Endothelial cell (in vitro differentiated cells): ENCODE measurements at regions not wholly inside any gene's neighbourhood (a gene's known extent, or its start where the extent isn't known, plus 50 kb on each side); places are given as distances from the start of the nearest gene placed in this dataset.

Experiments used
- DNase-seq: peaks from one replicate; pipeline ENCODE4 v3.0.0; 2021; ENCODE audit warnings: low spot score
- H3K27ac Mint-ChIP-seq: one replicate; pipeline ENCODE4 v1.8.0; 2021; ENCODE audit warnings: mixed read lengths, inconsistent platforms; ENCODE audit not compliant: unreplicated experiment
- H3K27me3 Mint-ChIP-seq: one replicate; pipeline ENCODE4 v1.8.0; 2021; ENCODE audit warnings: mild to moderate bottlenecking, moderate library complexity, mixed read lengths, inconsistent platforms; ENCODE audit not compliant: unreplicated experiment
- H3K36me3 Mint-ChIP-seq: one replicate; pipeline ENCODE4 v1.8.0; 2021; ENCODE audit warnings: mild to moderate bottlenecking, low read depth, mixed read lengths, inconsistent platforms; ENCODE audit not compliant: unreplicated experiment
- H3K4me1 Mint-ChIP-seq: one replicate; pipeline ENCODE4 v1.8.0; 2021; ENCODE audit warnings: mild to moderate bottlenecking, mixed read lengths, inconsistent platforms; ENCODE audit not compliant: unreplicated experiment
- H3K4me3 Mint-ChIP-seq: one replicate; pipeline ENCODE4 v1.8.0; 2021; ENCODE audit warnings: mild to moderate bottlenecking, mixed read lengths, inconsistent platforms; ENCODE audit not compliant: unreplicated experiment
- H3K9me3 Mint-ChIP-seq: one replicate; pipeline ENCODE4 v1.8.0; 2021; ENCODE audit warnings: mixed read lengths, inconsistent platforms; ENCODE audit not compliant: unreplicated experiment
- CTCF ChIP-seq: fragments of 200-600 bp; sonication (generic); IDR thresholded peaks from one replicate; pipeline ENCODE4 v1.5.0; 2021; ENCODE audit warnings: antibody characterized with exemption; ENCODE audit not compliant: unreplicated experiment

DNA sequence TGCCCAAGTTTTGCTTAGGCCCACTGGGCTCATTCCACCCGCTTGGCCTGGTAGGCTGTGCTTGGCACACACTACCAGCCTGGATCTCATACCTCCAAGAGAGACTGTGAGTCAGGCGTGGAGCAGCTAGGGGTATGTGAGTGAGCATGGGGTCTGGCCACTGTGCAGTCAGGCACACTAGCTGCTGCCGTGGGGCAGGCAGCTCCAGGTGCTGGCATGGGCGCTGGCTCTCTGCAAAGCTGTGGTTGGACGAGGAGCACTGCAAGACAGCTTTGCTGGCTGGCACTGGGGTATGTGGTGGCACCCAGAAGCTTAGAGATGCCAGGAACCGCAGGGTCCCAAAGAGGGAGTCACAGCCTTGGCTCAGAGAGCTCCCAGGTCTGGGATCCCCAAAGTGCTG lies 377.8 kb downstream of the KCTD8 start:
- no peak overlapping the region for H3K27ac Mint-ChIP-seq
- H3K4me3 Mint-ChIP-seq, result no peak overlapping the region
- no peak for TF ChIP-seq CTCF
- H3K4me1 Mint-ChIP-seq, result no peaks in the 10 kb centered on the region
- H3K27me3 Mint-ChIP-seq, result peaks cover 2% of the 10 kb centered on the region
- H3K9me3 Mint-ChIP-seq, result no peaks in the 10 kb centered on the region
- peaks cover 5% of the 10 kb centered on the region for H3K36me3 Mint-ChIP-seq
- no peak for DNase-seq

DNA sequence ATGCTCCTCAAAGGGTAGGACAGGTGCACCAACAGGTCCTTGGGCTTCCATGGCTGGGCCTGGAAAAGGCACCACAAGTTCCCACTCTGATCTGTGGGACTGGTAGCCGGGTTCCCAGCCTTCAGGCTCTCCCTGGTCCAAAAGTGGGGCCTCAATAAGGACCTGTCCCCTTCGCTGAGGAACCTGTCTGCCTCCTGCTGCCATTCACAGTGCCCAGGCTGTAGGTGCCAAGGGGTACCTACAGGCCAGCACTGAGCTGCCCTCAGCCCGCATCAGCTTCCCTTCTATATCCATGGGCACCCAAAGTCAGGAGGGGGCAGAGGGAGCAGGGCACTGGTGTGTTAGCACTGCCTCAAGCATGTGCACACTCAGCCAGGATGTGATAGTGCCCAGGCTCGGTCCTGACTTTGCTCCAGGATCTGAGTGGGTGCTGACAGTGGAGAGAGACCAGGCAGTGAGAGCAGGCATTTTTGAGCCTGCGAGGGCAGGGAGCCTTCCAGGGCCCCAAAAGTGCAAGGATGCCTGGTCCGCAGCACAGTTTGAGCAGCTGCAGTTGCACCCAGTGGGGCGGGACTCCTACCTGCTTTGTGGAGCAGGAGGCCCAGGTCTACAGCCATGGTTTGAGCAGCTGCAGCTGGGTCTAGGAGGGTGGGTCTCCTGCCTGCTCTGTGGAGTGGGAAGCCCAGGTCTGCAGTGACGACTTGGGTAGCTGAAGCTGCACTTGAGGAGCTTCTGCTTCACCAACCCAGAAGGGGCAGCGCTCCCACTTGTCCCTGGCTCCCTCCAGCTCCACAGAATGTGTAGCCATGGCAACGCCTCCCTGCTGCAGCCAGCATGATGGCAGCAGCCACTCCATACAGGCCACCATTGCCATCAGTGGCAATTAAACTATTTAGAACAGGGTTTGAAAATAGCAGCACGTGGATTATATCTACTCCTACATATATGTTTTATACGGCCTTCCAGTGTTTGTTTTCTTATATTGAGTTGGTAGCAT lies 376.4 kb downstream of the KCTD8 start:
- Mint-ChIP-seq H3K4me3 (no peak overlapping the region), H3K9me3 (no peaks in the 10 kb centered on the region), H3K27me3 (peaks cover 2% of the 10 kb centered on the region), H3K4me1 (no peaks in the 10 kb centered on the region), H3K36me3 (peaks cover 5% of the 10 kb centered on the region), H3K27ac (no peak overlapping the region)
- DNase-seq, result no peak
- no peak for TF ChIP-seq CTCF

DNA sequence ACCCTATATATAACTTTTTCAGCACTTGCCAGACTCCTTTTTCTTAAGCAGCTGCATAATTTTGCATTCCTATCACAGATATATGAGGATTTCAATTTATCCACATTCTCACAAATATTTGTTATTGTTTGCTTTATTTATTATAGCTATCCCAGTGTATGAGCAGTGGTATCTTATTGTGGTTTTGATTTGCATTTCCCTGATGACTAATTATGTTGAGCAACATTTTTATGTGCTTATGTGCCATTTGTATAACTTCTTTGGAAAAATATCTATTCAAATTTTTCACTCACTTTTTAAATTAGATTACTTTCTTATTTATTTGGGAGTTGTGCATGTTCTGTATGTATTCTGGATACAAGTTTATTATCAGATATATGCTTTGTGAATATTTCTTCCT lies 361.9 kb downstream of the KCTD8 start:
- DNase-seq, result no peak
- H3K27ac Mint-ChIP-seq, result no peak overlapping the region
- H3K9me3 Mint-ChIP-seq, result no peaks in the 10 kb centered on the region
- no peaks in the 10 kb centered on the region for H3K36me3 Mint-ChIP-seq
- no peak for TF ChIP-seq CTCF
- H3K4me1 Mint-ChIP-seq, result no peaks in the 10 kb centered on the region
- H3K27me3 Mint-ChIP-seq, result no peaks in the 10 kb centered on the region
- H3K4me3 Mint-ChIP-seq, result no peak overlapping the region

DNA sequence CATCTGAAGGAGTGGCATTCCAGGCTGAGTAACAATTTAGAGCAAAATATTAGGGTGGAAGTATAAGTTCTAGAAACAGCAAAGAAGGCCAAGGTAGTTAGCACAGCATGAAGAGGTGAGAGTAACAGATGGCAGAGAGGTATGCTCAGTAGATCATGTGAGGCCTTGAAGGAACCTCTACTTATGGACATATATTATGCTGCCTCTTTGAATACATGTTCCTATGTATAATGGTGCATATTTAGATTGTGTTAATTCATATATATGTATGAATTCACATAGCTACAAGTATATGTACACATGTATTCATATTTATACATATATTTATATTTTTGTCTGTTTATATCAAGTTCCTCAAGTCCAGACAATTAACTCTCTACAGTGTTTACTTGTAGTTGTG lies 355.2 kb downstream of the KCTD8 start:
- DNase-seq, result no peak
- no peak overlapping the region for H3K4me3 Mint-ChIP-seq
- no peak for TF ChIP-seq CTCF
- no peaks in the 10 kb centered on the region for H3K36me3 Mint-ChIP-seq
- H3K27ac Mint-ChIP-seq, result no peak overlapping the region
- no peaks in the 10 kb centered on the region for H3K9me3 Mint-ChIP-seq
- no peaks in the 10 kb centered on the region for H3K4me1 Mint-ChIP-seq
- H3K27me3 Mint-ChIP-seq, result peaks cover 1% of the 10 kb centered on the region

- peaks cover 2% of the 10 kb centered on the region for H3K27me3 Mint-ChIP-seq
- H3K4me3 Mint-ChIP-seq, result no peak overlapping the region
- DNase-seq, result no peak
- no peaks in the 10 kb centered on the region for H3K4me1 Mint-ChIP-seq
- no peak for TF ChIP-seq CTCF
- H3K36me3 Mint-ChIP-seq, result no peaks in the 10 kb centered on the region
- no peaks in the 10 kb centered on the region for H3K9me3 Mint-ChIP-seq
- H3K27ac Mint-ChIP-seq, result no peak overlapping the region
Measured at GRCh38 chr4:44098973-44099372, 349.6 kb downstream of the KCTD8 start.
